ENCODE measurements at regions not wholly inside any gene's neighbourhood (a gene's known extent, or its start where the extent isn't known, plus 50 kb on each side); places are given as distances from the start of the nearest gene placed in this dataset.
"Not testable (repeated sequence)": the region's sequence is repeated elsewhere in the genome, so short reads cannot be mapped to it uniquely, and the experiment has no call there.

DNA sequence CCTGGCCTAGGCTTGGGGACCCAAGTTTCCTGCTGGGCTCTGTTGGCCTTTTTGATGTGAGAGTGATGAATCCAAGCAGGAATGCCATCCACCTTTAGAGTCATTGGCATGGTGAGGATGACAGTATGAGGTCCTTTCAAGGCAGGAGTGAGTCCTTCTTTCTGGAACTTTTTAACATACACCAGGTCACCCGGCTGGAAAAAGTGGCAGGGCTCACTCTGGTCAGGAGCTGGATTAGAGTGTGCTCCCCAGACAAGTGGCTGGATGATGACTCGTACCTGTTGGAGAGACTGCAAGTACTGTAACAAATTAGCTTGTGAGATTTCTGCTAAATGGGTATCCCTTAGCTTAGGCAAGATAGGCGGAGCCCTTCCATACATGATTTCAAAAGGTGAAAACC is 75.2 kb downstream of the PRR15 start:
- not testable (repeated sequence) for H3K36me3 ChIP-seq (ENCODE audit: control insufficient read depth in 1 of 2, insufficient read depth in 2 of 2, low read length in 2 of 2); H3K9me3 ChIP-seq (ENCODE audit: control insufficient read depth in 1 of 2, low read length in 2 of 2)

DNA sequence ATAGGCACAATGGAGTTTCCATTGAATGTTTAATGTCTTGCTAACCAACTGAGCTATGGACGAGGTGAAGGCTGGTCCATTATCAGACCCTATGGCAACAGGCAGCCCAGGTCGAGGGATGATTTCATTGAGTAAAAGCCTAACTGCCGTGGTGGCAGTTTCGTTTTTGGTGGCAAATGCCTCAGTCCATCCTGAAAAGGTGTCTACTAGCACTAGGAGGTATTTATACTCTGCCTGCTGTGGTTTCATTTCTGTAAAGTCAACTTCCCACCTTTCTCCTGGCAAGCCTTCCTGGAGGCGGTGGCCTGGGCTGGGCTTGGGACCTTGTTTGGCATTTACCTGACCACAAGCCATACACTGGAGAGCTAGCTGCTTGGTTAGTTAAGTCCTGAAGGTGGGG is 75.8 kb downstream of the PRR15 start:
- no peak overlapping the region for H3K4me3 ChIP-seq (ENCODE audit: low read depth in 1 of 2, low read length in 2 of 2)
- no peak overlapping the region for H3K27ac ChIP-seq (ENCODE audit: low read length)
- no peaks in the 10 kb centered on the region for H3K27me3 ChIP-seq (ENCODE audit: low read depth, low read length)
- H3K36me3 ChIP-seq (ENCODE audit: control insufficient read depth in 1 of 2, insufficient read depth in 2 of 2, low read length in 2 of 2) = no peaks in the 10 kb centered on the region
- peaks cover 0 to 6% of the 10 kb centered on the region in 2 donors for H3K4me1 ChIP-seq (ENCODE audit: control insufficient read depth in 1 of 2, insufficient read depth in 2 of 2, low read length in 2 of 2)
- no peaks in the 10 kb centered on the region for H3K9me3 ChIP-seq (ENCODE audit: control insufficient read depth in 1 of 2, low read length in 2 of 2)

More for the DNA sequence above, 75.2 kb downstream of the PRR15 start:
- not testable (repeated sequence) for H3K27ac ChIP-seq (ENCODE audit: low read length); H3K27me3 ChIP-seq (ENCODE audit: low read depth, low read length); H3K4me3 ChIP-seq (ENCODE audit: low read depth in 1 of 2, low read length in 2 of 2); H3K4me1 ChIP-seq (ENCODE audit: control insufficient read depth in 1 of 2, insufficient read depth in 2 of 2, low read length in 2 of 2)

DNA sequence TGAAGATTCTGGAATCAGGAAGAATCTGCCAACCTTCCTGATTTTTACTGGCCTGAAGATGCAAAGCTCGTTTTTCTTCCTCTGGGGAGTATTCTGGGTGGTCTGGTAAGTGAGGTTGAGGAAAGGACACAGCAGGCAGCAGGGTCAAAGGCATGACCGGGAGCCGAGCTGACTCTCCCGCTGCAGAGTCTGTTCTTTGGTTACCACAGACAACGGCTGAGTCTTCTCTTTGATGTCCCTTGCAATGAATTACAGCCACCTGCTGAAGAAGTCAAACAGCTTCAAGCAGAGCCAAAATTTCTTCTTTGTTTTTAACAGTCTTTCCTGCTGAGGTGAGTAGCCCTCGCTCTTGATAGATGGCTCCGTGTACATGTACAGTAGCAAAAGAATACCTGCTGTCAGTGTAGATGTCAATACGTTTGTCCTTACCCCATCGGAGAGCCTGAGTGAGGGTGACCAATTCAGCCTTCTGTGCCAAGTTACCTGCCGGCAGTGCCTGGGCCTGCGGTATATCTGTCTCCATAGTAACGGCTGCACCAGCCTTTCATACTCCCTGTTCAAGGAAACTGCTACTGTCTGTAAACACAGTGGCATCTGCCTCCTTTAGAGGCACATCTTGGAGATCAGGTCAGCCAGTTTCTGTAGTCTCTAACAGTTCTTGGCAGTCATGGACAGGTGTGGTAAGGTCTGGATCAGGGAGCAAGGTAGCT is 76.4 kb downstream of the PRR15 start:
- no peak overlapping the region for H3K27ac ChIP-seq (ENCODE audit: low read length)
- no peaks in the 10 kb centered on the region for H3K36me3 ChIP-seq (ENCODE audit: control insufficient read depth in 1 of 2, insufficient read depth in 2 of 2, low read length in 2 of 2)
- H3K9me3 ChIP-seq (ENCODE audit: control insufficient read depth in 1 of 2, low read length in 2 of 2) = no peaks in the 10 kb centered on the region
- H3K27me3 ChIP-seq (ENCODE audit: low read depth, low read length) = no peaks in the 10 kb centered on the region
- peaks cover 0 to 5% of the 10 kb centered on the region in 2 donors for H3K4me1 ChIP-seq (ENCODE audit: control insufficient read depth in 1 of 2, insufficient read depth in 2 of 2, low read length in 2 of 2)
- H3K4me3 ChIP-seq (ENCODE audit: low read depth in 1 of 2, low read length in 2 of 2) = no peak overlapping the region

DNA sequence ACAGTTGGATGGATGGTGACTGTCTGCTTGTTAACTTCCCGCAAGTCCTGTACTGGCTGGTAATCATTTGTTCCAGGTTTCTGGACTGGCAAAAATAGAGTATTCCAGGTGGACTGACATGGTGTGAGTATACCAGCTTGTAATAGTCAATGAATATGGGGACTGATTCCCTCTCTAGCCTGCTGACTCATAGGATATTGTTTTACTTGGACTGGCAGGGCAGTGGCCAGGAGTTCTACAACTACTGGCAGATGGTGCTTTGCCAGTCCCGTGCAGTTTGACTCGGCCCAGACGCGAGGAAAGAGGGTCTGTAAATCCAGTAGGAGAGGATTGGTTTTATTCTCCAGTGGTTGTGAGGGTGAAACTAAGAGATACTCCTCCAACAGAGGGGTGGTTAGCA is 78.0 kb downstream of the PRR15 start:
- H3K9me3 ChIP-seq (ENCODE audit: control insufficient read depth in 1 of 2, low read length in 2 of 2) = no peaks in the 10 kb centered on the region
- no peaks in the 10 kb centered on the region for H3K27me3 ChIP-seq (ENCODE audit: low read depth, low read length)
- no peaks in the 10 kb centered on the region for H3K36me3 ChIP-seq (ENCODE audit: control insufficient read depth in 1 of 2, insufficient read depth in 2 of 2, low read length in 2 of 2)
- no peaks in the 10 kb centered on the region for H3K4me1 ChIP-seq (ENCODE audit: control insufficient read depth in 1 of 2, insufficient read depth in 2 of 2, low read length in 2 of 2)
- H3K4me3 ChIP-seq (ENCODE audit: low read depth in 1 of 2, low read length in 2 of 2) = no peak overlapping the region
- no peak overlapping the region for H3K27ac ChIP-seq (ENCODE audit: low read length)

DNA sequence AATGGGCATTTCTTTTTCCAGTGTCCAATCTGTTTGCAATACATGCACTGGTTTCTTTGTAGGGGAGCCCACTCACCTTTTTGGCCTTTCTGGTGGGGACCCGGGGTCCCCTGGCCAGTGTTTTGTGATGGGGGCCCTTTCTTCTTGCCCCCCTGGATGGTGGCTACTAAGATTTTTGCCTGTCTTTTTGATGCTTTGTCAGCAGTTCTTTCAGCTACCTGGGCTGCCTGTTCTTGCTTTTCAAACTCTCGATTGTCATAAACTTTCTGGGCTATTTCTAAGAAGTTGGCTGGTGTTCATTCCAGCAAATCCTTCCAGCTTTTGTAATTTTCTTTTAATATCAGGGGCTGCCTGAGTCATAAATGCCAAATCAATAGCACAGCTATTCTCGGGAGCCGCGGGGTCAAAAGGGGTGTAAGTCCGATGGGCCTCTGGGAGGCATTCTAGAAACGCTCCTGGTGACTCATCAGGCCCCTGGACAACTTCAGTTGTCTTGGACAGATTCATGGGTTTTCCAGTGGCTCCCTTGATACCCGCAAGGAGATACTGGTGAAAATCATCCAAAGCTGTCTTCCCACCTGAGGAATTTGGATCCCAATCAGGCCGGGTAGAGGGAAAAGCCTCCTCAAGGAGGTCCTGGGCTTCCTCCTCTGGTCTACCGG is 79.0 kb downstream of the PRR15 start:
- H3K36me3 ChIP-seq (ENCODE audit: control insufficient read depth in 1 of 2, insufficient read depth in 2 of 2, low read length in 2 of 2) = no peaks in the 10 kb centered on the region
- no peaks in the 10 kb centered on the region for H3K27me3 ChIP-seq (ENCODE audit: low read depth, low read length)
- no peaks in the 10 kb centered on the region for H3K4me1 ChIP-seq (ENCODE audit: control insufficient read depth in 1 of 2, insufficient read depth in 2 of 2, low read length in 2 of 2)
- no peak overlapping the region for H3K27ac ChIP-seq (ENCODE audit: low read length)
- no peak overlapping the region for H3K4me3 ChIP-seq (ENCODE audit: low read depth in 1 of 2, low read length in 2 of 2)
- H3K9me3 ChIP-seq (ENCODE audit: control insufficient read depth in 1 of 2, low read length in 2 of 2) = no peaks in the 10 kb centered on the region

DNA sequence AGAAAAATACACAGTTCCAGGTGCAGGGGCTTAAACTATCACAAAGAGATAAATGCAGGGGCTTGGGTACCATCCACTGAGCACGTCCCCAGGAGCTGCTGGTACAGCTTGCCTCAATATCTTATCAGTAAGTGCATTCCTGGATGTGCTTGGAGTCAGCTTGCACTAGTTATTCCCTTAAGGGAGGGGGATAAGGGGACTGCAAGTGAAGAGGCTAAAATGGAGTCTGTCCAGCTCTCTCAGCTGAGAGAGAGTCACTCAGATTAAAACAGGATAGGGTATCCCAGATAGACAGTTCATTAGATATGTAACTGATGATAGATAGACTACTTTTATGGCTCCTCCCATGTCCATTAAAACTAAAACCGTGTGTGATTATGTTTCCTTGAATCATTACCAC is 82.5 kb downstream of the PRR15 start:
- not testable (repeated sequence) for H3K4me1 ChIP-seq (ENCODE audit: control insufficient read depth in 1 of 2, insufficient read depth in 2 of 2, low read length in 2 of 2); H3K9me3 ChIP-seq (ENCODE audit: control insufficient read depth in 1 of 2, low read length in 2 of 2); H3K27ac ChIP-seq (ENCODE audit: low read length); H3K36me3 ChIP-seq (ENCODE audit: control insufficient read depth in 1 of 2, insufficient read depth in 2 of 2, low read length in 2 of 2); H3K27me3 ChIP-seq (ENCODE audit: low read depth, low read length); H3K4me3 ChIP-seq (ENCODE audit: low read depth in 1 of 2, low read length in 2 of 2)

DNA sequence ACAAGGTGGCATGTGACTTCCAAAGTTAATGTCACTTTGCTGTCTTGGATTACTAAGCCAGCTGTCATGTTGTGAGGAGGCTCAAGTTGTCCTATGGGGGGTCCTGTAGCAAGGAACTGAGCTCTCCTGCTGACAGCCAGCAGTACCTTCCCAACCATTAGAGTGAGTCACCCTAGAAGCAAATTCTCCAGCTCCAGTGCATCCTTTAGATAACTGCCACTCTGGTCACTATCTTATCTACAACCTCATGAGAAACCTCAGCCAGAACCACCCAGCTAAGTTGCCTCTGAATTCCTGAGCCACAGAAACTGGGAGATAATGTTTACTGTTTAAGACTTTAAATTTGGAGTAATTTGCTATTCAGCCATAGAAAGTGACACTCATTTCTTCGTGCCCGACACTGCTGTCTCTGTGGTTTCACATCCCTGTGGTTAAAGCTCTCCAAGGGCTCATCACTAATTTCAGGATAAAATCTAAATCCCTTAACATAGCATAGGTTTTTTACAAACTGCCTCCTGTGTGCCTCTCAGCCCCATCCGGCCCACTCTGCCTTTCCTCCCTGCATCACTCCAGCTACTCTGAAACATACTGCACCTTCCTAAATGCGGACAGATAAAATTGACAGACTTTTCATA is 83.5 kb downstream of the PRR15 start:
- H3K27ac ChIP-seq (ENCODE audit: low read length) = no peak overlapping the region
- H3K36me3 ChIP-seq (ENCODE audit: control insufficient read depth in 1 of 2, insufficient read depth in 2 of 2, low read length in 2 of 2) = peaks cover 0 to 7% of the 10 kb centered on the region in 2 donors
- H3K27me3 ChIP-seq (ENCODE audit: low read depth, low read length) = no peaks in the 10 kb centered on the region
- H3K9me3 ChIP-seq (ENCODE audit: control insufficient read depth in 1 of 2, low read length in 2 of 2) = no peaks in the 10 kb centered on the region
- no peak overlapping the region for H3K4me3 ChIP-seq (ENCODE audit: low read depth in 1 of 2, low read length in 2 of 2)
- H3K4me1 ChIP-seq (ENCODE audit: control insufficient read depth in 1 of 2, insufficient read depth in 2 of 2, low read length in 2 of 2) = no peaks in the 10 kb centered on the region

DNA sequence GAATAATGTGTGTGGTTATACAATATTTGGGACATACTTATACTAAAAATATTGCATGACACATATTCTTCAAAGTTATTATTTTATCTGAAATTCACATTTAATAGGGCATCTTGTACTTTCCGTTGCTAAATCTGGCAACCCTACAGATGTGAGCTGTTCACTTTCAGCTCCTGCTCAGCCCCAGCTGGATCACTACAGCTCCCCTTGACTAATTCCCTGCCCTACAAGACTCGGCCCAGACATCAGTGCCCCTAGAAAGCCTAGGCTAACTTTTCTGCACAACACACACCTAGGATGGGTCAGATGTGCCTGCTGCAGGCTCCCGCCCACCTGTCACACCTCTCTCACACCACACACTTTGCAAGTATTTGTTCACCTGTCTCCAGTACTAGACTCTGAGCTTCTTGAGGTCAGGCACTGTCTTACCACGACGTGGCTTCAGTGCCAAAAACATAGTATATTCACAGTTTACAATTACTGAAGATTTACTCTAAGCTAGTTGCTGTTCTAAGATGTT is 84.1 kb downstream of the PRR15 start:
- not testable (repeated sequence) for H3K36me3 ChIP-seq (ENCODE audit: control insufficient read depth in 1 of 2, insufficient read depth in 2 of 2, low read length in 2 of 2); H3K27me3 ChIP-seq (ENCODE audit: low read depth, low read length); H3K9me3 ChIP-seq (ENCODE audit: control insufficient read depth in 1 of 2, low read length in 2 of 2); H3K4me1 ChIP-seq (ENCODE audit: control insufficient read depth in 1 of 2, insufficient read depth in 2 of 2, low read length in 2 of 2); H3K4me3 ChIP-seq (ENCODE audit: low read depth in 1 of 2, low read length in 2 of 2); H3K27ac ChIP-seq (ENCODE audit: low read length)

DNA sequence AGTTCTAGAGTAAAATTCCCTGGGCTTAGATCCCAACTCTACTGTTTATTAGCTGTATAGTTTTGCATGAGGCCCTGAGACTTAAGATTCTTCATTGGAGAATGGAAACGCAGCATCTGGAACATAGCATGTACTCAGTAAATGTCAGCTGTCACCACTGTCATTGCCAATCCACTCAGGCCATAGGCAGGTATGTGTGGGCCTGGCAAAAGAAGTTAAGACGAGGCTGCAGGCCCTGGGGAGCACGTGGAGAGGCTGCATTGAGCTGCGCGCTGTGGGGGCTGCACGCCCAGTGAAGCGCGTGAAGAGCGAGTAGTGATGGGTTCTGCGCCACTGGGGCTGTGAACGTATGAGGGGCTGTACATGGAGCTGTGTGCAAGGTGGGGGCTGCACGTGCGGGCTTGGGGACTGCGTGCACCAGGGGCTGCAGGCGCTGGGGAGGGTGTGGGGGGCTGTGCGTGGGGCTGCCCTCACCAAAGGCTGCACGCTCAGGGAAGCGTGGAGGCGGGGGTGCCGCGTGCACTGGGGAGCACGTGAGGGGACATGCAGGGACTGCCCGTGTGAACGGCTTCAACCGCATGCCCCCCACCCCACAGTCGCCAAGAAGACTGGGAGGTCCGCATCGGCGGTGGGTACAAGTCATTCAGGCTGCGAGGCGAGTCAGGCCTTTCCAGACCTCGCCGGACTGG is 85.5 kb downstream of the PRR15 start:
- no peaks in the 10 kb centered on the region for H3K4me1 ChIP-seq (ENCODE audit: control insufficient read depth in 1 of 2, insufficient read depth in 2 of 2, low read length in 2 of 2)
- H3K36me3 ChIP-seq (ENCODE audit: control insufficient read depth in 1 of 2, insufficient read depth in 2 of 2, low read length in 2 of 2) = peaks cover 0 to 7% of the 10 kb centered on the region in 2 donors
- no peak overlapping the region for H3K27ac ChIP-seq (ENCODE audit: low read length)
- no peaks in the 10 kb centered on the region for H3K9me3 ChIP-seq (ENCODE audit: control insufficient read depth in 1 of 2, low read length in 2 of 2)
- no peaks in the 10 kb centered on the region for H3K27me3 ChIP-seq (ENCODE audit: low read depth, low read length)
- H3K4me3 ChIP-seq (ENCODE audit: low read depth in 1 of 2, low read length in 2 of 2) = no peak overlapping the region

DNA sequence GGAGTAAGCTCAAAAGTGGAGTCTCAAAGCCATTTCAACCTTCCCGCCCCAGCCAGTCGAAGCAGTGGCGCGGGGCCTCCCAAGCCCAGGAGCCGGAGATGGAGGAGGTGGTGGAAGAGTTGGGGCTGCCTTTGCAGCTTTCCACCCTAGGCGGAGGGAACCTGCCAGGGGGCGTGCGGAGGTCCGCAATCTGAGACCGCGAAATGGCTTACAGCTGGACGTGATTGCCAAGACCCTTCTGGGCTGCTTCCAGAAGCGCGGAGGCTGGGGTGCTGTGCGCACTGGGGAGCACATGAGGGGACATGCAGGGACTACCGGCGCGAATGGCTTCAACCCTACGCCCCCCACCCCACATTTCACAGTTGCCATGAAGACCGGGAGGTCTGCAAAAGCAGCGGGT is 86.2 kb downstream of the PRR15 start:
- Histone ChIP-seq H3K27ac (ENCODE audit: low read length) (no peak overlapping the region), H3K4me1 (ENCODE audit: control insufficient read depth in 1 of 2, insufficient read depth in 2 of 2, low read length in 2 of 2) (no peaks in the 10 kb centered on the region), H3K36me3 (ENCODE audit: control insufficient read depth in 1 of 2, insufficient read depth in 2 of 2, low read length in 2 of 2) (peaks cover 0 to 7% of the 10 kb centered on the region in 2 donors), H3K9me3 (ENCODE audit: control insufficient read depth in 1 of 2, low read length in 2 of 2) (no peaks in the 10 kb centered on the region), H3K4me3 (ENCODE audit: low read depth in 1 of 2, low read length in 2 of 2) (no peak overlapping the region), H3K27me3 (ENCODE audit: low read depth, low read length) (no peaks in the 10 kb centered on the region)

DNA sequence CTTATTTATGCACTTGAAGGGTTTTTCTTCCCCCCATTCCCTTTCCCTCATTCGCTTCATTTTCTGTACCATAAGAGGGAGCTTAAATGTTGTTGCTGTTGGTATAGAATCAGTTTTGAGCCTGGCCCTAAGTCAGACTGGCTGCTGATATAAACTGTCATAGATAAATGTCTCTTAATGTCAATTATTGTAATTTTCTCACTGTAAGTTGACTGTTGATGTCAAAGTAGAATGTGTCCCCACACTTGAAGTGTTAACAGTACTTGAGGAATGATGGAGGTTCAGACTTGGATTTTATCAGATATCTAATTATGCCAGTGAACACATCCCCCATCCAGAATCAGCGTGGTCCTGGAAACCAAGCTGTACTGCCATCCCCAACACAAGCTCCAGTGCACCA is 87.8 kb downstream of the PRR15 start:
- Histone ChIP-seq H3K27ac (ENCODE audit: low read length) (no peak overlapping the region), H3K4me1 (ENCODE audit: control insufficient read depth in 1 of 2, insufficient read depth in 2 of 2, low read length in 2 of 2) (no peaks in the 10 kb centered on the region), H3K27me3 (ENCODE audit: low read depth, low read length) (no peaks in the 10 kb centered on the region), H3K4me3 (ENCODE audit: low read depth in 1 of 2, low read length in 2 of 2) (no peak overlapping the region), H3K36me3 (ENCODE audit: control insufficient read depth in 1 of 2, insufficient read depth in 2 of 2, low read length in 2 of 2) (peaks cover 0 to 7% of the 10 kb centered on the region in 2 donors), H3K9me3 (ENCODE audit: control insufficient read depth in 1 of 2, low read length in 2 of 2) (no peaks in the 10 kb centered on the region)

All from muscle layer of duodenum (tissue), 2 donors.